HepG2 (cell line): ENCODE measurements at regions not wholly inside any gene's neighbourhood (a gene's known extent, or its start where the extent isn't known, plus 50 kb on each side); places are given as distances from the start of the nearest gene placed in this dataset.
"Not testable (repeated sequence)": the region's sequence is repeated elsewhere in the genome, so short reads cannot be mapped to it uniquely, and the experiment has no call there.

Experiments used
- ATAC-seq: fragments of 200-7000 bp; cut with Tn5 transposase; 3 replicates; pipeline ENCODE4 v1.9.1; 2020; ENCODE audit warnings: mild to moderate bottlenecking, moderate library complexity
- BruUV-seq: library from RNA; stranded (reverse); fragments of 400-500 nt; replicated peaks from 2 replicates; lab custom pipeline; 2021; lab: Mats Ljungman, UMichigan
- CTCF ChIA-PET: fragments of 300-600 bp; formaldehyde crosslinking; extraction: SDS; loops from one replicate; lab custom pipeline; 2021; ENCODE audit warnings: low total read pairs, inconsistent platforms, low intra/inter-chr PET ratio; lab: Yijun Ruan, JAX
- POLR2A ChIA-PET: fragments of 350-600 bp; sonication (Branson Sonifier 250); formaldehyde crosslinking; loops from one replicate; lab custom pipeline; 2020; ENCODE audit warnings: antibody characterized with exemption, inconsistent platforms; lab: Yijun Ruan, JAX
- DNase-seq: peaks from one replicate; pipeline ENCODE4 v3.0.0-alpha.2; 2015; ENCODE audit warnings: low spot score
- FAIRE-seq: peaks from 3 replicates; lab custom pipeline; 2011; peaks lifted over from hg19 to GRCh38; lab: Jason Lieb, UNC
- H2AFZ ChIP-seq: one replicate; pipeline ENCODE4 v1.6.1; 2011; ENCODE audit warnings: low read length, inconsistent platforms
- H3K27ac ChIP-seq: fragments of 300-600 bp; 3 replicates; pipeline ENCODE4 v1.8.0; 2011; ENCODE audit warnings: mixed run types, mild to moderate bottlenecking, mixed read lengths, low read length, inconsistent platforms; ENCODE audit not compliant: insufficient read depth; ENCODE audit errors: extremely low read length
- H3K27me3 ChIP-seq, 2 experiments: fragments of 200-600 bp in 1 of 2; 2 replicates in 1 of 2; 3 replicates in 1 of 2; pipeline versions ENCODE4 v1.6.0 to v1.8.0; 2011; ENCODE audit warnings: low read length in 2 of 2, mild to moderate bottlenecking in 2 of 2, moderate library complexity in 2 of 2, inconsistent platforms in 1 of 2; ENCODE audit not compliant: insufficient read depth in 2 of 2, control insufficient read depth in 1 of 2
- H3K36me3 ChIP-seq, 2 experiments: fragments of 200-600 bp in 1 of 2; replicated peaks in 1 of 2; 2 replicates in 1 of 2; 3 replicates in 1 of 2; pipeline versions ENCODE4 v1.5.1 to v1.8.0; 2011; ENCODE audit warnings: low read length in 2 of 2, inconsistent platforms in 1 of 2; ENCODE audit not compliant: insufficient read depth in 2 of 2, control insufficient read depth in 1 of 2
- H3K4me1 ChIP-seq: 2 replicates; pipeline ENCODE4 v1.5.1; 2012; ENCODE audit warnings: low read length, inconsistent platforms; ENCODE audit not compliant: insufficient read depth
- H3K4me2 ChIP-seq: 2 replicates; pipeline ENCODE4 v1.6.0; 2011; ENCODE audit warnings: low read depth, low read length, inconsistent platforms
- H3K4me3 ChIP-seq, 3 experiments: fragments of 200-600 bp in 1 of 3; sonication (generic), shearing (Covaris generic) in 1 of 3; replicated peaks in 1 of 3; 2 replicates each; pipeline ENCODE4 v1.5.1; 2011 to 2016; ENCODE audit warnings: low read length in 3 of 3, inconsistent platforms in 2 of 3, low read depth in 2 of 3, mild to moderate bottlenecking in 2 of 3, control low read depth in 1 of 3, mixed read lengths in 1 of 3; ENCODE audit not compliant: insufficient read depth in 1 of 3
- H3K79me2 ChIP-seq: one replicate; pipeline ENCODE4 v1.6.1; 2011; ENCODE audit warnings: low read length, inconsistent platforms; ENCODE audit not compliant: insufficient read depth
- H3K9ac ChIP-seq: 2 replicates; pipeline ENCODE4 v1.6.0; 2011; ENCODE audit warnings: mild to moderate bottlenecking, low read depth, low read length, inconsistent platforms; ENCODE audit not compliant: insufficient read depth
- H3K9me3 ChIP-seq: 2 replicates; pipeline ENCODE4 v1.5.1; 2012; ENCODE audit warnings: mild to moderate bottlenecking, low read length
- H4K20me1 ChIP-seq: 2 replicates; pipeline ENCODE4 v1.6.0; 2011; ENCODE audit warnings: inconsistent platforms, mild to moderate bottlenecking, low read length, moderate library complexity; ENCODE audit not compliant: insufficient read depth
- WGBS: methylation state at CpG from one replicate; pipeline ENCODE4 v1.1.6; 2017; ENCODE audit warnings: low lambda C conversion rate; 5-methylcytosine and 5-hydroxymethylcytosine counted together
- in situ Hi-C: cut with HindIII; loops from 2 replicates; pipeline ENCODE4 v1.10.0; 2017; ENCODE audit warnings: low pct_unique_long_range_greater_than_20kb; ENCODE audit not compliant: extremely low pct_ligation_motif_present
- intact Hi-C: fragments of 100-400 bp; cut with micrococcal nuclease; formaldehyde crosslinking; loops from one replicate; pipeline ENCODE4 v1.10.0; 2022; ENCODE audit not compliant: unreplicated experiment

DNA sequence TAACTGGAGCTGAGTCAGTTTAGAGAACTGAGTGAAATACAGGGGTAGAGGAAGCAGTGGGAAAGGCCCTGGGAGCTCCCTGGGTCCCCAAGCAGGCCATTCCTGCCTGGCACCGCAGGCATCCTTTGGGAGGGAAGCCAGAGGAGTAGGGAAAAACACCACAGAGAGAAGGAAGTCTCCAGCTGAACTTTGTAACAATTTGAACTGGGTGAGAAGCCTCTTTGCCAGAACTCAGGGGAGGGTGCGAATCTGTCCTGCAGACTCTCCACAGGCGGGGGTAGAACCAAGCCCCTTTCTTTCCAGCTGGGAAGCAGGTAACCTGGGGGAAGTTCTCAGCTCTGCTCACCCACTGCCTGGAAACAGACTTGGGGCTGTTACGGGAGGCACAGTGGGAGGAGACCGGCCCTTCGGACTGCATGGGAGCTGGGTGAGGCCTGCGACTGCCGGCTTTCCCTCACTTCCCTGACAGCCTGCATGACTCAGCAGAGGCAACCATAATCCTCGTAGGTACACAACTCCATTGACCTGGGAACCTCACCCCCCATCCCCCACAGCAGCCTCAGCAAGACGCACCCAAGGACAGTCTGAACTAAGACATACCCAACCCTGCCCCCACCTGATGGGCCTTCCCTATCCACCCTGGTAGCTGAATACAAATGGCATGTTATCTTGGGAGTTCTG is 110.1 kb downstream of the ARHGAP11B start:
- H3K27ac ChIP-seq, H3K9ac ChIP-seq, H3K9me3 ChIP-seq, CTCF ChIA-PET, DNase-seq, POLR2A ChIA-PET, intact Hi-C loops, H3K4me3 ChIP-seq, H2AFZ ChIP-seq, H4K20me1 ChIP-seq, H3K79me2 ChIP-seq, H3K36me3 ChIP-seq, FAIRE-seq, H3K27me3 ChIP-seq, BruUV-seq, H3K4me1 ChIP-seq, ATAC-seq, in situ Hi-C loops, H3K4me2 ChIP-seq: not testable (repeated sequence)
- 71% methylated on average over 4 of the region's 10 CpGs for WGBS

DNA sequence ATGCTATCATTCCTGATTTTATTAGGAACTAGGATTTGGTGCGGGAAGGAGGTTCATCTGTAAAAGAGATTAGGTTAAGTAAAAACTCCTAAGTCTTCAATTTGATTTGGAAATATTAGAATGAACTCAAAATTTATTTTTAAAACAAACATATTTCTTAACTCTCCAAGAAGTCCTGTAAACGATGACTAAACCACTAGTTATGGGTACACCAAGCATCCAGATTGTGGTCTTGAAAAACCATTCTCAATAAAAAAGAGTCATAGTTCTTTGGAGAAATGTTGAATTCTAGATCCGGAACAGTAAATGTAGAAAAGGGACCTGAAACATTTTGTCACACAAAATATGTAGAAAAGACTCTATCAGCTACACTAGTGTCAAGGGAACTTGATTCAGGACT is 116.9 kb downstream of the ARHGAP11B start:
- H2AFZ ChIP-seq, in situ Hi-C loops, POLR2A ChIA-PET, H3K4me3 ChIP-seq, CTCF ChIA-PET, intact Hi-C loops, H3K4me1 ChIP-seq, H4K20me1 ChIP-seq, BruUV-seq, H3K9ac ChIP-seq, ATAC-seq, H3K4me2 ChIP-seq, H3K9me3 ChIP-seq, H3K27me3 ChIP-seq, H3K27ac ChIP-seq, H3K36me3 ChIP-seq, DNase-seq, H3K79me2 ChIP-seq, FAIRE-seq: not testable (repeated sequence)
- 99% methylated on average over 3 of the region's 3 CpGs for WGBS

DNA sequence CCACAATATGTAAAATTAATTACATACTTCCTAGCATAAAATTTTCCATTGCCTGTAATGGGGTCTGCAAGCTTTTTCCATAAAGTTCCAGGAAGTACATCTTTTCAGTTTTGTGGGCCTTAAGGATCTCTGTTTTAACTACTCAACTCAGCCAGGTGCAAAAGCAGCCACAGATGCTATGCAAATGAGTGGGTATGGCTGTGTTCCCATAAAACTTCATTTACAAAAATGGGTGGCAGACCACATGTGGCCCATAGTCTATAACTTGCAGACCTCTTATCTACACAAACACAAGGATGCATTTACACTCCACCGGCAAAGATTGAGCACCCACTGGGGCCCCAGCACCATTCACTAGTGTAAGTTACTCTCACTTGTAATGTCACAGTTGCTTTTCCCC is 123.1 kb downstream of the ARHGAP11B start:
- intact Hi-C loops, H3K79me2 ChIP-seq, H3K27me3 ChIP-seq, FAIRE-seq, CTCF ChIA-PET, H3K4me2 ChIP-seq, DNase-seq, POLR2A ChIA-PET, in situ Hi-C loops, H4K20me1 ChIP-seq, BruUV-seq, ATAC-seq, H3K27ac ChIP-seq, H3K9ac ChIP-seq, H2AFZ ChIP-seq, H3K4me1 ChIP-seq, H3K9me3 ChIP-seq, H3K4me3 ChIP-seq, H3K36me3 ChIP-seq: not testable (repeated sequence)
- no CpG with 5 or more reads among the region's 1 CpG for WGBS
